GM19035 (cell line): ENCODE measurements at regions not wholly inside any gene's neighbourhood (a gene's known extent, or its start where the extent isn't known, plus 50 kb on each side); places are given as distances from the start of the nearest gene placed in this dataset.
A peak's percentile ranks its signal among the peaks of the same experiment; 100 is the strongest.

ENCODE experiments used
- ATAC-seq: cut with Tn5 transposase; IDR thresholded peaks from one replicate; pipeline ENCODE4 v1.9.1; 2021; ENCODE audit not compliant: unreplicated experiment

DNA sequence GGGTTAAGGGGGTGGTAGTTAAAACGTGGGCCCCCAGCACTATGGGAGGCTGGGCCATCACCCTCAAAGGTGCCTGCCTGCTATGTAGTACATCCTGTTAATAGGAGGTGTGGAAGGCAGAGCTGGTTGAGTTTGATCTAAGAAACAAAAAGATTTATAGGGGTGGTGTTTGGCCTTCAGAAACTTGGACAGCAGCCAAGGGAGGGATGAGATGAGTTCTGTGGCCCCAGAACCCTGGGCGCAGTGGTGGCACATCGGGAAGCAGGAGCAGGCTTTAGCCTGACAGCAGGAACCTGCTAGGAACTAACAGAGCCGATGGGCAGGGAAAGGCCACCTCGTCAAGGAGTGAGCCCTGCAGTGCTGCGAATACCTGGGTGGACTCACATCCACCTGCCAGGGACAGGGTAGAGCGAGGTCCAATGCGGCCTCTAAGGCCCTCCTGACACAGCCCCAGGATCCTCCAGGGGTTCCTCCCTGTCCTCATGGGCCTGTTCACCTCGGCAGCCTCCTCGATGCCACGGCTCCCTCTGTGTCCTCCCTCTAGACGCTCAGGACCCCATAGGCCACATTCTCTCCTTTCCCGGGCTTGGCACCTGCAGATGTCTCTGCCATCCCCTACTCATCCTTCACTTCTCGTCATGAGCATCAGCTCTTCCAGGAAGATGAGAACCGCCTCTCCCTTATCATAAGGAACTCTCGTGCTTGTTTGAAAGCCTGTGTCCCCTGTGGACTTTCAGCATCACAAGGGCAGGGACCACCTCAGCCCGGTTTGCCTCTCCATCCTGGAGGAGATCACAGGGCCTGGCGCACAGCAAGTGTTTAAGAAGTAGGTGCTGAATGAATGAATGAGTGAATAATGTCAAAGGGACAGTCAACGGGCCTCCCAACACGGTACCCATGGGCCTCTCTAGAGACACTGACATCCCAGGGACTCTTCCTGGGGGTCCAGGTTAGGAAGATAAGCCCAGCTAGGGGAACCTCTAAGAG, 103.5 kb upstream of the TNRC6C start:
- ATAC-seq: no peak

DNA sequence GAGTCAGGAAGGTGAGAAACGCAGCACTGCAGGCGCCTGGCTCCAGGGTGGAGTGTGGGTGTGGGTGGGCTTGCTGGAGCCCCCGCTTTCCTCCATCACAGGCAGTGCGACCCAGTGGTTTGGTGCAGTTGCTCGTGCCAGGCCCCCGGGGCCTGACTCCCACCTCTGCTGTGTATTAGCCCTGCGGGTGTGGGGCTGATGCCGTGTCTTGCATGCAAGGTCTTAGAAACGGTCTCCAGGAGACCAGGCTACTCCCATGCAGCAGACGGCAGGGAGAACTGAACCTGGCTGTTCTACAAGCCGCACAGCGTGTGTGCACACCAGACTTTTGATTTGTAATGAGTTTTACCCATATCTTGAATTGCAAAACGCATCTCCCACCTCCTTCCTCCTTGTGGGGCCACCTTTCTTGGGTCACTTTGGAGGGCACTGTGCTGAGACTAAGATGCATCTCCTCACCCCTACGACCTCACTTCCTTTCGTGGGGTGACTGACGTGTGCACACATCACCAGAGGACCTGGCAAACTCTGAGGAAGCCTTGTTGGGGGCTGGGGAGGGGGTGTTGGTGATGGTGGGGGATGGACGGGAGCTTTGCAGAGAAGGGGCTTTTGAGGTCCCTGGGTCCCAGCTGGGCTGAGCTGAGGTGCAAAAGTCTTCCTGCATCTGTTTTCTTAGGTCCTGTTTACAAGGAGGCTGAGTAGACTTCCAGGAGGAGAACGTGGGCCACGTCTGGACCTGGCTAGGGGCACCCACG, 101.8 kb upstream of the TNRC6C start:
- ATAC-seq: no peak

DNA sequence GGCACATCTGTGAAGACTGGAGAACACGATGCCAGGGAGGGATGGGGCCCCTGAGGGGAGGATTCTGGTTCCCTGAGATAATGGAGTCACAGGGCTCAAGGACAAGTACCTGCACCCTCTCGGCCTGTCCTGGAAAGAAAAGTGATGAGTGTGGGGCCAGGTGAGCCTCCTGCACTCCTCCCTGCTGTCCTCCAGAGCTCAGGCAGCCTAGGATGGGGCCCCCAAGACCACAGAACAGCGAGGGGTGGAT, 101.3 kb upstream of the TNRC6C start:
- no peak for ATAC-seq

DNA sequence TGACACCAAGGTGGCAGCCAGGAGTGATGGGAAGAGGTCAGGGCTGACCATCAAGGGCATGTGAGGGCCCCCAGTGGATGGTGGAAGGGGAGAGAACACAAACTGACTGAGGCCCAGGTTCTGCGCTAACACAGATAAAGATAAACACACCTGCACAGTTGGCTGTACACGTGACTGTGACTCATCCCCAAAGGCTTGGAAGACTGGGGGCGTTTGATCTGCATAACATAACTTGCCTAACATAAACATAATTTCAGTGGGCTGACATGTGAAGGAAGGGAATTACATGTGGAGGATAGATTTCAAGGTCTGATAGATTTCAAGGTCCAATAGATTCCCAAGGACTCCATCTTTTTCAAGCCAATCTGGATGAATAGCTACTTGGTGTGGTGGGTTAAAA, 100.9 kb upstream of the TNRC6C start:
- no peak for ATAC-seq

DNA sequence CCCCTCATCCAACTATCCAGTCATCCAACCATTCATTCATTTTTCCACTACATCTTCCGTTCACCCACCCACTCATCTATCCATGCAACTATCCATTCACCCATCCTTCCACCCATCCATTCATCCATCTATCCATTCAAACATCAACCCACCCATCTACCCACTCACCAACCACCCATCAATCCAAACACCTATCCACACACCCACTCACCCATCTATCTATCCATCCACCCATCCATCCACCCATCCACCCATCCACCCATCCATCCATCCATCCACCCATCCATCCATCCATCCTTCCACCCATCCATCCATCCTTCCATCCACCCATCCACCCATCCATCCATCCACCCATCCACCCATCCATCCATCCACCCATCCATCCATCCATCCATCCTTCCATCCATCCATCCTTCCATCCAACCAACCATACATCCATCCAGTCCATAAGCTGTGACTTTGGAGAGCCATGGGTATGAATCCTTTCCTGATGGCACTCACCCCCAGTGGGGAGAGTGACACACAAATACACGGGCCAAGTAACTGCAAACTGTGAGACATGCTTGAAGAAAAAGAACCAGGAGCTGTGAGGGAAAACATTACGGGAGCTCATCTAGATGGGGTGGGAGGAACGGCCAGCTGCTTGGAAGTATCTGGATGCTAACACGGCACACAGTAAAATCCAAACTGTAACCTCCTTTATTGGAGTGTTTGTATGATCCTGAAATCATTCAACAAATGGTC, 100.0 kb upstream of the TNRC6C start:
- ATAC-seq: no peak

DNA sequence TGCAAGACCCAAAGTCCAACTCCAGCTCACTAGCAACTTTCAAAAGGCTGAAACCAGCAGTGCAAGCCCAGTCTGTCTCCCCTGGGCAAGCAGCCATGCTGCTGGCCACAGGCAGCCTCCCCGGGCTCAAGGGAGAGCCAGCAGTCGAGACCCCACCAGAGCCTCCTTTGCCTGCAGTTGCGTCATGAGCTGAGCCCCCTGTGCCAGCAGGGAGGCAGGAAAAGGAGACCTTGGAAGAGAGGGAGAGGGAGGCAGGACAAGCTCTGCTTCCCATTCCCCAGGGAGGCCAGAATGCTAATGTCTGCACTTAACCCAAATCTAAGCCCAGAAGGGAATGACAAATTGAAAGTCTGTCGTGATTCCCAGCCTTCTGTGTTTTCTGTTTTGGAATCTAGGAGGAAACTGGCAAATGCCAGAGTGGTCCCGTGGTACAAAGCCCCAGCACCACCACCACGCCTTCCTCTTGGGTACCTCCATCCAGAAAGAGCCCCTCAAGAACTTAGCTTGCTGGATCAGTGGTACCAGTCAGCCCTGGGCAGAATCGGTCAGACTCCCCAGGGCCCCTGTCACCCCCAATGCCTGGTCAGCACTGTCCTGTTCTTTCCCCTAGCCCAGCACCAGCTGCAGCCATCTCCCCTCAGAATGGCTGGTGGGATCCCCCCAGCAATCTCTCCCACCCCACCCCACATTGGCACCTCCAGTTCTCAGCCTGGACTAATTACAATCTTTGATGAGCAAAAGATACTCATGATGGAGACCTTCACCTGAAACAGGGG, 99.3 kb upstream of the TNRC6C start:
- no peak for ATAC-seq

DNA sequence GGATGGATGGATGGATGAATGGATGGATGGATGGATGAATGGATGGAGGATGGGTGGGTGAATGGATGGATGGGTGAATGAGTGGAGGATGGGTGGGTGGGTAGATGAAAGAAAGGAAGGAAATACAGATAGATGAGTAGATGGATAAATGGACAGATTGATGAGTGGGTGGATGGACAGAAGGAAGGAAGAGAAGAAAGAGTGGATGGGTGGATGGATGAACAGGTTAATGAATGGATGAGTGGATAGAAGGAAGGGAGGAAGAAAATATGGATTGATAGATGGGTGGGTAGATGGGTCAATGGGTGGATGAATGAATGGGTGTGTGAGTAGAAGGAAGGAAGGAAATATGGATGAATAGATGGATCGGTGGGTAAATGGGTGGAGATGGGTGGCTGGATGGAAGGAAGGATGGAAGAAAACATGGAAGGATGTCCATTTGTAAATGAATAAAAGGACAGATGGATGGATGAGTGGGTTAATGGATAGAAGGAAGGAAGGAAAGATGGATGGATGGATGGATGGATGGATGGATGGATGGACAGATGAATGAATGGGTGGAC, 97.3 kb upstream of the TNRC6C start:
- no peak for ATAC-seq

DNA sequence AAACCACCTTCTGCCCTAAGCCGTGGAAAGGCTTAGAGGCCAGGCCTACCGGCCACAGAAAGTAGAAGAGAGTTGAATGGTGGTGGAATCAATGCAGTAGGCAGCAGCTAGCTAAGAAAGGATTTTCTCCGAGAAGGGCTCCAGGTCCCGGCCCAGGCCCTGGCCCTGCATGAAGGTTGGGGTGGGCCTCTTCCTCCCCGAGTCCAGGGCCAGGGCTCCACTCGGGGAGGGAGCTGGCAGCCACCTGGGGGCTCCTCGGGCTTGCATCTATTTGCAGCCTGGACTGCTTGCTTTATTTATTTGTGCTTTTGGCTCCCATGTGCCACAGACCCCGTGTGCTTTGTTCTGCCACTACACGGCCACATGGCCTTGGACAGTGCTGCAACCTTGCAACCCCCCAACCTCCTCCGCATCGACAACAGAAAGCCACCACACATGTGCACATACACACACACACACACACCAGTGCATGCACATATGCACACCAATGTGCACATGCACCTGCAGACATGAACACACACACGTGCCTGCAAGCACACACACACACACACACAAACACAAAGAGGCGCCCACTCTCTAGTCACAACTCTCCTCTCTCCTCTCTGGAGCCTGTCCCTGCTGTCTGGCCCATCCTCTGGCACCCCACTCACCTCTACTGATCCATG, 96.4 kb upstream of the TNRC6C start:
- no peak for ATAC-seq

DNA sequence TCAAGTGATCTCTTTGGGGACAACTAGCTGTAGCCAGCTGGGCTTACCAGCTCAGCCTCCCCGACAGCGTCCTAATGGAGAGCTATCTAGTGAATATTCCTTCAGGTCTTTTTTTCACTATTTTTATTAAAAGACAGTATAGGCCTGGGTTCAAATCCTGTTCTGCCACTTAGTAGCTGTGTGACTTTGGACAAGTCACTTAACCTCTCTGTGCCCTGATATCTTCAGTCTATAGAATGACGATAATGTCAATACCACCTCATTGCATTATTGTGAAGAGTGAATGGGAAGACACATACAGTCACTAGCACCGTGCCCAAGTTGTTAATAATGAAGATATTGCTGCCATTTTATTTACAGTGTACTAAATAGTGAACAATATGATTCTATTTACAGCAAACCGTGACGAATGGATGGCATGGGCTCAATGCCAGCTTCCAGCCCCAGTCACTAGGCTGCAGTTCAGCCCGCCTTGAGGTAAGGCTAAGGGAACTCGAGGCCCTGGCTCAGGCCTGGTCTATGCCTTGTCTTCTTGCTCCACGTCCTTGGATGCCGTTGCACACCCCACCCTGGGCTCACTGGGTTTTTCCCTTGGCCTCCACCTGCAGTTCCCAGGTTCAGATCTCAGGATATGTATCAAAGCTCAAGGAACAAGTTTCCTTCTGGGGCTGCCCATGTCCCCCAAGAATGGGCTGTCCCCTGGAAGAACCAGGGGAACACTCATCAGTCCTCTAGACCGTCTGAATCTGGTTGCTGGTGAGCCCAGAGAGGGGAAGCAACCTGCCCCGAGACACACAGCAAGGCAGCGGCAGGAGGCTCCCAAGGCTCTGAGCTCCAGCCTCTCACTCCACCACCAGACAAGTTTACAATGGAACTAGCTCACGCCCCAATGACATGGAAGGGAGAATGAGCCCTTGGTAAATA, 95.4 kb upstream of the TNRC6C start:
- ATAC-seq: no peak

DNA sequence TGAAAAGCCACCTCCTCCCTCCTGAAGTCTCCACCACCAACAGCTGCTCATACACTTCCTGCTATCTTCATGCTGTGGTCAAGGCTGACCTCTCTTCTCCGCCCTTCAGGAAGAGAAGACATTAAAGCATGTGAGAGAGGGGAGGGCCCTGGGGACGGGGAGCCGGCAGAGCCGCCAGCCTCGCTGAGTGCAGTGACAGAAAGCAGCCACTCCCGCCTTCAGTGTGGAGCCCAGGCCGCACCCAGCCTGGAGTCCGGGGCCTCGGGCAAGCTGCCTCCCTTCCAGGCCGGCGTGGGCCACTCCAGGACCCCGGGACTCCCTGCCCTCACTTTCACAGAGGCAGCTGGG, 94.7 kb upstream of the TNRC6C start:
- ATAC-seq: no peak

DNA sequence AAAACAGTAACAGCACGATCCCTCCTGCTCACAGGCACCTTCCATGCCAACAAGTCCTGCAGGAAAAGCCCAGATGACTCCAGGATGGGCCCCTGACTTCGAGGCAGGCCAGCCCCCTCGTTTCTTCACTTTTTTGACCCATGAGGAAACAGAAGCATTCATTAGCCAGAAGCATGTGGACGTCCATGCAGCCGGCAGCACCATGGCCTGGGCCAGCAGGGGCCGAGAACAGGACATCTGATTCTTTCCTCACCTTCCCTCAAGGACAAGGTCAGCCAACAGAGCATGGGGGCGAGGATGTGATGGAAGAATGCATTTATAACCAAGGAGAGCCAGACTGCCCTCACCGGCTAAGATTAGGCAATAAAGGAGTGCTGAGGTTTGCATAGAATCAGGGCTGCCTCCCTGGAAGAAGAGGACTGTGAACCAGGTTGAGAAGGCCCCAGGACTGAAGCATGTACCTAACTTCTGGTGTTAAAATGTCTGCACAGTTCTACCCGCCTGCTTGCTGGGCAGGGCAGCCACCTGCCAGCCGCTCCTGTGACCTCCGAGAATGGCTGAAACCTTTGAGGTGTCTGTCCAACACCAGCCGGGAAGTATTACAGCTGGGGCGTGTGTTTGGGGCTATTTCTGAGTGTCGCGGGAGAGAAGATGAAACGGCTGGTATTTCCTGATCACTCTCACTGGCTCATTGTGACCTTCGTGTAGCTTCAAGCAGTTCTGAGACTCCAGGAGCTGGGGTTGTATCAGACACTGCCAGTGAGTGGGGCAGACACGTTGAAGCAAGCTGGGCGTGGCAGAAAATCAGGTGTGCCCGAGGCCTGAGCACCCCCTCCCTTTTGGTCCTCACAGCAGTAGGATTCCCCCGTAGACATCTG, 94.0 kb upstream of the TNRC6C start:
- no peak for ATAC-seq

DNA sequence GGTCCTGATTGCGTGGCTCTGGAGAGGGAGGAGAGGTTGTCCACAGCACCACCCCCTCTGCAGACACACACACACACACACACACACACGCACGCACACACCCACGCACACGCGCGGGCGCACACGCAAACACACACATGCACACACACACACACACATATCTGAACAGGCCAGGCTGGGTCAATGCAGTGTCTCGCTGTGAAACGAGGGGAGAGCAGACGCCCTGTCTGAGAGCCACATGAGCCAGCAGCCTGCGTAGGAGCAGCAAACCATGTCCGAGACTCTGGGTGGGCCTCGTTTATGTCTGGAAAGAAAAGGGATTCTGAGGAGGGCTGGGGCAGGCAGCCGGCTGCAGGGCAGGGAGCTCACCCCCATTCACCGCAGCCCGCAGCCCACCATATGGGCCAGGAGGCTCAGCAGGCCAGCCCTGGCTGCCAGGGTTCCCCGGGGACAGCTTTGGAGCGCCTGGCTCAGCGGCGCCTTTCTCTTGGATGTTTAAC, 93.3 kb upstream of the TNRC6C start:
- no peak for ATAC-seq

DNA sequence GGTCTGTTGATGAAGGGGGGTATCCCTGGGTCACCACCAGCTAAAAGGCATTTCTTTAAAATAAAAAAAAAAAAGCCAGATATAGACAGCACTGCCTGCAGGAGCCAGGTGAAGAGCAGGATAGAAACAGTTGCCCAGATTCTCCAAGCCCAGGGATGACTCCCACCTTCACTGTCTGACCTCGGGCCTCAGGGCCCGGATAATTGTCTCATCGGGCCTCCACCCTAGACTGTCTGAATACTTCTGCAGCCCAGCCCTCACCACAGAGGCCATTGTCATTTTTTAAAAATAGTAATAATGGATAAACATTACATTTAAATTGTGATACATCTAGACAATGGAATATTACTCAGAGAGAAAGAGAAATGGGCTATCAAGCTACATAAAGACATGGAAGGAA, 92.8 kb upstream of the TNRC6C start:
- ATAC-seq: no peak

DNA sequence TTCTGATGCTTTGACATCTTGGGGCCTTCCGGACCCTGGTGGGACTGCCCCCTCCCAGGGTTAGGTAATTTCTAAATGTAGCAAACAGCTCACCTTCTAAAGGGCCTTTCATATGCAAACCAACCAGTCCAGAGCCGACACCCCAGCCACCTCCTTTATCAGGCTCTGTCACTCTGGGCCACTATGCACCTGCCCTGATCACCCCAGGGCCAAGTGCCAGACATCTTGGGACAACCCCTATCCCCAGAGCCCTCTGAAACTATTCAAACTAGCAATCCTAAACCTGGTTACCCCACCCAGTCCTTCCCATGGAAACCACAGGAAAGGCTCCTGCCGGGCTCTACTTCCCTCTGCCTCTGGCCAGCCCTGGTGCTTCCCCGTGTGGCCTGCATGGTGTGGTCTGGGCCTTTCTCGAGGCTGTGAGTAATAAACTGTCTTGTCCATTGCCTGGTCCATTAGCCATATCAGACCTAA, 91.2 kb upstream of the TNRC6C start:
- no peak for ATAC-seq

DNA sequence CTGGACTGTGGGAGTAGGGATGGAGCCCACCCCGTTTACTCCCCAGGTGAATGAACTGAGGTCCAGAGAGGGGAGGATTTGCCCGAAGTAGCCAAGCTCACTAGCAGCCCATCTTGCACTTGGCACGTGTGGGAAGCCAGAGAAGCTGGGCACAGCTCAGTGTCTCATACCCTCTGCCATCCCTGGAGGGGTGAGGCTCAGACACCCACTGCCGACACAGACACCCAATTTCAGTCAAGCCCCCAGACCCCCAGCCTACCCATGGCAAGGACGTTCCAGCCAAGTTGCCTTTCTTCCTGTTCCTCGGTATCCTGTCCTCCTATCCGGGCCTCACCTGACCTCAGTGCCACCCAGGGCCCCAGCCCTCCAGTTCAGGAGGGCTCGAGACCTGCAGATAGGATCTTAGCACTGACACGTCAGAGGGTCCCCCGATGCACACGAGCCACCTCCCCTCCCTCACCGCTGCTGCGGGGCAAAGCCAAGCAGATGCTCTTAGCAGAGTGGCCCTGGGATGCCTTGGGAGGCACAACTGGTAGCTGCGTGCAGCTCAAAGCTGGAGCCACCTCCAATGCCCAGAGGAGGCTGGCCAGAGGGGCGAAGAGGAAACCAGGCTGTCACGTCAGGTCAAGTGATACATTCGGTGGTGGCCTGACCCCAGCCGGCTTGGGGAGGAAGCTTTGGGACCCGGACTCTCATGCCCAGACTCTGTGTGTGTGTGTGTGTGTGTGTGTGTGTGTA, 90.4 kb upstream of the TNRC6C start:
- no peak for ATAC-seq

DNA sequence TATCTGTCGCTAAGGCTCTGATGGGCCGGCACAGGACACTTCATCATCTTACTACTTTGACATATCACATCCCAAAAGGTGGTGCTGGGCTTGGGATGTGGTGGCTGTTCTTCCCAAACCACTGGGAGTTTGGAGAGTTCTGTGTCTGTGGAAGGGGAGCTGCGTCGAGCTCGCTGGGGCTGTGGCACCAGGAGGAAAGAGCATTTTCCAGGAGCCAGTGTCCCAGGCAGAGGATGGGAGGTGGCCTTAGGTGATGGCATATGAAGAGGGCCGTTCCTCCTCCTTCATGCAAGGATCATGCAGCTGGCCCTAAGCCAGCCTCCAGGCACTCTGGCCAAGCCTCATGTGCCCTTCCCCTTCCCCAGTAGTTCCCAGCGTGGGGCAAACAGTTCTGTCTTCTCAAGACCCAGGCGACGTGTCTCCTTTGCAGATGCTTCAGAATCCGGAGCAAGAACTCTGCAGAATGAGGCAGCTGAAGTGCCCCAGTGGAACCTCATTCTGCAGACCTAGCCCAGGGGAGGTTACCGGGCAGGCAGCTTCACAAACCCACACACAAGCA, 89.4 kb upstream of the TNRC6C start:
- ATAC-seq: no peak

DNA sequence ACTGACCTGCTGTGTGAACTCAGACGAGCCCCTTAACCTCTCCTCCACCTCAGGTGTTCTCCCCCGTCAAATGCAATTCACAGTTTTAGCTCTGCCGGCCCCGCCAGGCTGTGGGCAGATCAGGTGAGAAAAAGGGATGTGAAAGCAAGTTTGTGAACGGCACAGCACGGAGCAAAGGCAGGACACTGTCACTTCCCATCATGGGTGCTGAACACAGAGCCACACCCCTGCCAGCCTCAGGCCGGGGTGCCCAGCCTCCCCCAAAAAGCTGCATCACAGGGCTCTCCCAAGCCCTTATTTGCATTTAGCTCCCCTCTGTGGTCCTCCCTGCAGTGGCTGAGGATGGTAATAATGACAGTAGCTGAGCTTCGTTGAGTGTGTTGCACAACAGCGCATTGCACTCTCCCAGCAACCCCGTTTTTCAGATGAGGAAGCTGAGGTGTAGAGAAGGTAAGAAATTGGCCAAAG, 88.8 kb upstream of the TNRC6C start:
- peak; percentile 88 for ATAC-seq
